Hepatocyte (in vitro differentiated cells): ENCODE measurements at regions not wholly inside any gene's neighbourhood (a gene's known extent, or its start where the extent isn't known, plus 50 kb on each side); places are given as distances from the start of the nearest gene placed in this dataset.

Experiments used
- DNase-seq: peaks from one replicate; pipeline ENCODE4 v3.0.0-alpha.2; 2016; ENCODE audit warnings: low spot score
- H2AFZ ChIP-seq: fragments of 200-600 bp; sonication (generic); 2 replicates; pipeline ENCODE4 v1.6.0; 2016; ENCODE audit warnings: antibody characterized with exemption, mild to moderate bottlenecking
- H3K27ac ChIP-seq: fragments of 200-600 bp; sonication (generic); 2 replicates; pipeline ENCODE4 v1.5.1; 2016; ENCODE audit warnings: mild to moderate bottlenecking
- H3K27me3 ChIP-seq: fragments of 200-600 bp; sonication (generic); 2 replicates; pipeline ENCODE4 v1.6.1; 2016
- H3K36me3 ChIP-seq: fragments of 200-600 bp; sonication (generic); replicated peaks from 2 replicates; pipeline ENCODE4 v1.5.1; 2016; ENCODE audit warnings: low read depth; ENCODE audit not compliant: insufficient read depth
- H3K4me1 ChIP-seq: fragments of 200-600 bp; sonication (generic); 2 replicates; pipeline ENCODE4 v1.5.1; 2016; ENCODE audit warnings: mild to moderate bottlenecking, moderate library complexity; ENCODE audit not compliant: insufficient read depth
- H3K4me2 ChIP-seq: fragments of 200-600 bp; sonication (generic); 2 replicates; pipeline ENCODE4 v1.6.0; 2016
- H3K4me3 ChIP-seq: fragments of 200-600 bp; sonication (generic); 2 replicates; pipeline ENCODE4 v1.5.1; 2016; ENCODE audit warnings: mild to moderate bottlenecking
- H3K79me2 ChIP-seq: fragments of 200-600 bp; sonication (generic); 2 replicates; pipeline ENCODE4 v1.6.0; 2017; ENCODE audit warnings: mild to moderate bottlenecking
- H3K9me2 ChIP-seq: fragments of 200-600 bp; sonication (generic); replicated peaks from 2 replicates; pipeline ENCODE4 v1.6.0; 2017; ENCODE audit warnings: mild to moderate bottlenecking; ENCODE audit not compliant: insufficient read depth
- H3K9me3 ChIP-seq: fragments of 200-600 bp; sonication (generic); 2 replicates; pipeline ENCODE4 v1.5.1; 2016; ENCODE audit warnings: low read depth, mild to moderate bottlenecking
- H4K20me1 ChIP-seq: fragments of 200-600 bp; sonication (generic); 2 replicates; pipeline ENCODE4 v1.6.0; 2016; ENCODE audit warnings: mild to moderate bottlenecking; ENCODE audit not compliant: insufficient read depth, poor library complexity, severe bottlenecking
- EZH2 ChIP-seq: fragments of 200-600 bp; sonication (generic); IDR thresholded peaks from 2 replicates; pipeline ENCODE4 v1.6.1; 2016; ENCODE audit warnings: antibody characterized with exemption, mild to moderate bottlenecking, borderline replicate concordance
- EZH2phosphoT487 ChIP-seq: fragments of 200-600 bp; sonication (generic); IDR thresholded peaks from one replicate; pipeline ENCODE4 v1.6.1; 2018; ENCODE audit warnings: antibody characterized with exemption, mild to moderate bottlenecking, low read depth, moderate library complexity; ENCODE audit not compliant: unreplicated experiment, severe bottlenecking
- WGBS: methylation state at CpG from one replicate; pipeline ENCODE4 v1.1.6; 2016; ENCODE audit warnings: low lambda C conversion rate; ENCODE audit errors: missing lambda C conversion rate; 5-methylcytosine and 5-hydroxymethylcytosine counted together
- TF ChIP-seq, protein P1 (sequence below): fragments of 200-600 bp; sonication (generic); IDR thresholded peaks from 2 replicates; pipeline ENCODE4 v1.5.1; 2016; ENCODE audit warnings: antibody characterized with exemption, mild to moderate bottlenecking; ENCODE audit not compliant: poor library complexity

DNA sequence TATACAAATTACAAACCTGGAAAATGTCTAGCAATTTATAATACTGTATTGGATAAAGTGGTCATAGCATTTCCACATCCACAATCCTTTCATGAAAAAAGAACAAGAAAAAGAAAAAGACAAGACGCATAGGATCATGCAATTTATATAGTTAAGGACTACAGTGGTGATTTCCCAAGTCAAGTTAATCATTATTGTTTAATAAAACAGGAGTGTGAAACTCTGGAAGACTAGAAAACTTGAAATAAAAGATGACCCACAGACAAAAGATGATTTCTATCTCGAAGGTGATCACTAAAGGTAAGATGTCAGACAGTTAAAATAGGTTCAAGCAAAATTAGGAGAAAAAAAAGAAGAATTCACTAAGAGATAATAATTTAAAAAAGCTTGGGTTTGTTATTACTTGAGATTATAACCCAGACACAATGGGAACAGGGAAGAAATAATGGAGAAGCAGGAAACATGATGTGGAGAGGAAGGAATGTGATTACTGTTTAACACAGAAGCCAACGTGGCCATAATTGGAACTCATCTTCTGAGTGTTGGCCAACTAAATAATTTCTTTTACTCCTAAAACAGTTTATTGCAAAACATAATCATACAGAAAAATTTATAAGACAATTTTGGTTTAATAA, 441.2 kb upstream of the ANO3 start:
- Histone ChIP-seq H3K4me1 (no peaks in the 10 kb centered on the region), H3K79me2 (no peaks in the 10 kb centered on the region), H3K9me3 (no peaks in the 10 kb centered on the region), H4K20me1 (no peaks in the 10 kb centered on the region), H2AFZ (no peak overlapping the region), H3K4me2 (no peak overlapping the region), H3K27me3 (no peaks in the 10 kb centered on the region), H3K36me3 (no peaks in the 10 kb centered on the region), H3K9me2 (no peaks in the 10 kb centered on the region), H3K4me3 (no peak overlapping the region), H3K27ac (no peak overlapping the region)
- TF ChIP-seq, protein P1, sequence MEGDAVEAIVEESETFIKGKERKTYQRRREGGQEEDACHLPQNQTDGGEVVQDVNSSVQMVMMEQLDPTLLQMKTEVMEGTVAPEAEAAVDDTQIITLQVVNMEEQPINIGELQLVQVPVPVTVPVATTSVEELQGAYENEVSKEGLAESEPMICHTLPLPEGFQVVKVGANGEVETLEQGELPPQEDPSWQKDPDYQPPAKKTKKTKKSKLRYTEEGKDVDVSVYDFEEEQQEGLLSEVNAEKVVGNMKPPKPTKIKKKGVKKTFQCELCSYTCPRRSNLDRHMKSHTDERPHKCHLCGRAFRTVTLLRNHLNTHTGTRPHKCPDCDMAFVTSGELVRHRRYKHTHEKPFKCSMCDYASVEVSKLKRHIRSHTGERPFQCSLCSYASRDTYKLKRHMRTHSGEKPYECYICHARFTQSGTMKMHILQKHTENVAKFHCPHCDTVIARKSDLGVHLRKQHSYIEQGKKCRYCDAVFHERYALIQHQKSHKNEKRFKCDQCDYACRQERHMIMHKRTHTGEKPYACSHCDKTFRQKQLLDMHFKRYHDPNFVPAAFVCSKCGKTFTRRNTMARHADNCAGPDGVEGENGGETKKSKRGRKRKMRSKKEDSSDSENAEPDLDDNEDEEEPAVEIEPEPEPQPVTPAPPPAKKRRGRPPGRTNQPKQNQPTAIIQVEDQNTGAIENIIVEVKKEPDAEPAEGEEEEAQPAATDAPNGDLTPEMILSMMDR: no peak
- TF ChIP-seq EZH2: no peak
- no peak for TF ChIP-seq EZH2phosphoT487
- DNase-seq: no peak
- 83% methylated on average over 3 of the region's 3 CpGs for WGBS

DNA sequence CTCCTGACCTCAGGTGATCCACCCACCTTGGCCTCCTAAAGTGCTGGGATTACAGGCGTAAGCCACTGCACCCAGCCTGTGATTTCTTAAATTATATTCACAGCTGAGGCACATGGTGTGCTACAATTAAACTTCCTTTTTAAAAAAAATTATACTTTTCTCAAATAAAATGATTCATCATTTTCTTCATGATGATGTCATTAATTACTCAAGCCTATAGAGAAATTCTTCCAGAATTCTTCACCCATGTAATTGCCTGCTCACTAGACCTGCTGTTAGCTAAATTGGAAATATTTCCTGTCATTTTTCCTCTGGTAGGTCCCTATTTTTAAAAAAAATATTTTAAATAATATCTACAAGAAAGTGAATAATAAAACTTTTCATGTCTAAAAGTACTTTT, 440.0 kb upstream of the ANO3 start:
- Histone ChIP-seq H3K9me3 (no peaks in the 10 kb centered on the region), H3K27me3 (no peaks in the 10 kb centered on the region), H3K4me3 (no peak overlapping the region), H4K20me1 (no peaks in the 10 kb centered on the region), H3K4me1 (no peaks in the 10 kb centered on the region), H3K36me3 (no peaks in the 10 kb centered on the region), H3K79me2 (no peaks in the 10 kb centered on the region), H3K4me2 (no peak overlapping the region), H3K9me2 (no peaks in the 10 kb centered on the region), H3K27ac (no peak overlapping the region), H2AFZ (no peak overlapping the region)
- TF ChIP-seq, protein P1: no peak
- no peak for TF ChIP-seq EZH2phosphoT487
- TF ChIP-seq EZH2: no peak
- no peak for DNase-seq
- 86% methylated on average over 1 of the region's 1 CpG for WGBS

DNA sequence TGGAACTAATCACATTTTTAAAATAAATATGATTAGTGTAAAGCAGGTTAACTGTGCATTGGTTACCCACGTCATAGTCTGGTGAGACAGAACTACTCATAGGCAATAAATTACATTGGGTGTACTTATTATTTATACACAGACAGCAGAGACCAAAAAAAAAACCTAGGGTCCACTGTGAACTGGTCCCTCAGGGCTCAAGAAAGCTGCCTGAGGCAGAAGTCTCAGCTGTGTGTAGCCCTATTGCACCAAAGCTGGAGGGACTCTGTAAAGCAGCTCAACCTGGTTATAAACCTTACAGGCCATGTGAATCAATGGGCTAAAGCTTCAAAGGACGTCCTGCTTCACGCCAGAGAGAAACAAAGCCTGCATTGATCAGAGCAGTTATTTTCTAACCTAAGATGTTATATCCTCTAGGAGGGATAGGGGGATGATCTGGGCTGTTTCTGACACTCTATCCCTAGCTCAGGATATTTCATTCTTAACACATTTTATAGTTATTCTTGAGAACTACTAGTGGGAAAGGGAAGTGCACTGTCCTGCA, 432.2 kb upstream of the ANO3 start:
- Histone ChIP-seq H4K20me1 (no peaks in the 10 kb centered on the region), H3K27me3 (no peaks in the 10 kb centered on the region), H3K4me3 (no peak overlapping the region), H2AFZ (no peak overlapping the region), H3K36me3 (no peaks in the 10 kb centered on the region), H3K9me2 (no peaks in the 10 kb centered on the region), H3K79me2 (no peaks in the 10 kb centered on the region), H3K4me2 (no peak overlapping the region), H3K4me1 (no peaks in the 10 kb centered on the region), H3K9me3 (no peaks in the 10 kb centered on the region), H3K27ac (no peak overlapping the region)
- 58% methylated on average over 3 of the region's 3 CpGs for WGBS
- TF ChIP-seq EZH2 (no peak), EZH2phosphoT487 (no peak)
- TF ChIP-seq, protein P1: no peak
- no peak for DNase-seq
